Stimulated activated naive CD8-positive, alpha-beta T cell treated with anti-CD3 and anti-CD28 coated beads, Interleukin-15, amount 100 ng/mL, for 72 hours (primary cell): ENCODE measurements at regions not wholly inside any gene's neighbourhood (a gene's known extent, or its start where the extent isn't known, plus 50 kb on each side); places are given as distances from the start of the nearest gene placed in this dataset.

Source experiments
- ATAC-seq: fragments of 150-1000 bp; cut with Tn5 transposase; 2 replicates; pipeline ENCODE4 v1.10.0; 2021; ENCODE audit warnings: mild to moderate bottlenecking, moderate library complexity
- DNase-seq, 2 donors: peaks; one replicate each; pipeline ENCODE4 v3.0.0; 2021 to 2022
- H3K27ac Mint-ChIP-seq, 2 donors: one replicate each; pipeline ENCODE4 v1.8.0; 2022; ENCODE audit warnings: mild to moderate bottlenecking in 2 of 2, mixed read lengths in 2 of 2, moderate library complexity in 2 of 2
- H3K27me3 Mint-ChIP-seq: one replicate; pipeline ENCODE4 v1.8.0; 2022; ENCODE audit warnings: mixed read lengths
- H3K4me1 Mint-ChIP-seq: one replicate; pipeline ENCODE4 v1.8.0; 2022; ENCODE audit warnings: mild to moderate bottlenecking, mixed read lengths
- H3K4me3 Mint-ChIP-seq, 2 donors: one replicate each; pipeline ENCODE4 v1.8.0; 2022; ENCODE audit warnings: mild to moderate bottlenecking in 2 of 2, mixed read lengths in 2 of 2, moderate library complexity in 1 of 2
- H3K9me3 Mint-ChIP-seq, 2 donors: one replicate each; pipeline ENCODE4 v1.8.0; 2022; ENCODE audit warnings: mixed read lengths in 2 of 2

- ATAC-seq (no peak), DNase-seq (no peak)
- no peak overlapping the region for H3K27ac Mint-ChIP-seq
- H3K4me3 Mint-ChIP-seq, result no peak overlapping the region
- H3K9me3 Mint-ChIP-seq, result peaks cover 8 to 13% of the 10 kb centered on the region in 2 donors
- peaks cover 43% of the 10 kb centered on the region for H3K27me3 Mint-ChIP-seq
- H3K4me1 Mint-ChIP-seq, result no peaks in the 10 kb centered on the region
Observed at GRCh38 chr15:29911705-29912104, 89.4 kb upstream of the TJP1 start.

DNA sequence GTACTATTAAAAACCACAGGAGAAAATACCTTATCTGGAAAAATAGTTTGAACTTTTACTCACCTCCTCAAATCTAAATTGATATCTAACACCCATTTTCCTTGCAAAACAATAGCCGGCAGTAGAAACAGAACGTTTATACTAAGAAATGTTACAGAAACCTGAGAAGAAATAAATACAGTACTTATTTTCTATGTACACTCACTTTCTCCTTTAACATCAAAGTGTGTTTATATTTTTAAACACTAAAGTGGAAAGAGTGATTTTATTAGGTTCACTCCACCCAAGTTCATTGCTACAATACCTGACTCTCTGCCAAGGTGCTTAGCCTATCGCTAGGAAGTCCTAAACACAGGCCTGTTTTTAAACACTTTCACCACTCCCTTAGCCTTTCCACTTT is 87.8 kb upstream of the TJP1 start:
- H3K27me3 Mint-ChIP-seq, result peaks cover 43% of the 10 kb centered on the region
- no peak for ATAC-seq
- H3K9me3 Mint-ChIP-seq, result peaks cover 8 to 13% of the 10 kb centered on the region in 2 donors

DNA sequence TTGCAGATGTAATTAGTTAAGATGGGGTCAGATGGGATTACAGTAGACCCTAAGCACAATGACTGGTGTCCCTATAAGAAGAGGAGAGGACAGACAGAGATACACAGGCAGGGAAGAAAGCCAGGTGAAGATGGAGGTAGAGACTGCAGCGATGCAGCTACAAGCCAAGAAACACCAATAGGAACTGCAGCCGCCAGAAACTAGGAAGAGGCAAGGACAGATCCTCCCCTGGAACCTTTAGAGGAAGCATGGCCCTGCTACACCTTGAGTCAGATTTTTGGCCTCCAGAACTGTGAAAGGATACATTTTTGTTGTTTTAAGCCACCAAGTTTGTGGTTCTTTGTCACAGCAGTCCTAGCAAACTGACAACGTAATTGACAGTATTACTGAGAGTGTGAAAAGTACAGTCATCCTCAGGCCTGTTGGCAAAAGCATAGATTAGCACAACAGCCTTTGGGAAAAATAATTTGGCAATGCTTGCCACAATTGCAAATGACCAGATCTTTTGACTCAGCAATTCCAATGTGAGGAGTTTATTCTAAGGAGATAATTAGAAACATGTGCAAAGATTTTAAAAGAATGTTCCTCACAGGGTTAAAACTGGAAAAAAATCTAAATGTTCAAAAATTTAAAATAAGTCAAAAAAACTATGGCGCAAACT is 82.6 kb upstream of the TJP1 start:
- Mint-ChIP-seq H3K27ac (no peak overlapping the region), H3K27me3 (peaks cover 36% of the 10 kb centered on the region), H3K4me1 (no peaks in the 10 kb centered on the region), H3K4me3 (no peak overlapping the region), H3K9me3 (no peaks in the 10 kb centered on the region)
- no peak for ATAC-seq
- DNase-seq, result no peak

More for the DNA sequence above, 87.8 kb upstream of the TJP1 start:
- Mint-ChIP-seq H3K4me3 (no peak overlapping the region), H3K27ac (no peak overlapping the region), H3K4me1 (no peaks in the 10 kb centered on the region)
- DNase-seq, result no peak

GRCh38 chr15:29903785-29904464 is 81.7 kb upstream of the TJP1 start:
- Mint-ChIP-seq H3K9me3 (no peaks in the 10 kb centered on the region), H3K4me1 (no peaks in the 10 kb centered on the region), H3K27ac (no peak overlapping the region), H3K4me3 (no peak overlapping the region), H3K27me3 (peaks cover 38% of the 10 kb centered on the region)
- DNase-seq (no peak), ATAC-seq (no peak)

GRCh38 chr15:29903028-29903427 is 80.8 kb upstream of the TJP1 start:
- H3K27ac Mint-ChIP-seq, result no peak overlapping the region
- peaks cover 34% of the 10 kb centered on the region for H3K27me3 Mint-ChIP-seq
- DNase-seq, result no peak
- peaks cover 0 to 3% of the 10 kb centered on the region in 2 donors for H3K9me3 Mint-ChIP-seq
- no peak overlapping the region for H3K4me3 Mint-ChIP-seq
- no peak for ATAC-seq
- no peaks in the 10 kb centered on the region for H3K4me1 Mint-ChIP-seq

DNA sequence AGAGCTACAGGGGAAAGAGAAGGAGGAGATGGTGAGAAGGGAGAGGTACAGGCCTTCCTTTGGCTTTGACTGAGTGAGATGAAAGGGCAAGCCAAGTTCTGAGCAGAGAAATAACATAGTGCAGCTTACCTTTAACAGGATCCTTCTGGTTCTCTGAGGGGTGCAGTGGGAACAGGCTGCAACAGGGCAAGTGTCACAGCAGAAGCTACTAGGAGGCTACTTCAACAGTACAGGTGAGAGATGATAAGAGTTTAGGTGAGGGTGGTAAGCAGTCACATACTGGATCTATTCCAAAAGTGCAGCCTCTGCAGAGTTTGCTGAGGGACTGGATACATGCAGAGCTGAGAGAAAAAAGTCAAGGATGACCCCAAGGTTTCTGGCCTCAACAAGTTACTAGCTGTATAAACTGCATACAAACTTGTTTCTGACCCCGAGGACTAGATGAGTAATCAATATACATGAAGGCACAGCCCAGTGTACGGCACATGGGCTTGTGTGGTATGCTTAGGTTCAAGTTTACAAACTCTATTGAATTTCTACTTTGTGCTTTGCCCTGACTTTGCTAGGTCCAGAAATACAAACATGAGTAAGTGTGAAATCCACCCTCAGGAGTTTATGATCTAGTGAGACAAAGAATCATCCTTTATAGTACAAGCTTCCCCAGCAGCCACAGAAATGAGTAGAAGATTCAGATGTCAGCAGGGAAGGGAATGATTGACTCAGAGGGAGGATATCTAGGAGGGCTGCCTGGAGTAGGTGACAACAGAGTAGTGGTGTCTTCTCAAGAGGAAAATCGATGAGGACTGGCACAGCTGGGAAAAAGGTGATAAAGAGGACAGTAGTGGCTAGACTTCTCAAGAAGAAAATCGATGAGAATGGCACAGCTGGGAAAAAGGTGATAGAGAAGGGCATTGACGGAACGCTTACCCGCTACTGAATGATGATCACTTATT is 78.2 kb upstream of the TJP1 start:
- ATAC-seq (no peak), DNase-seq (no peak)
- peaks cover 3 to 24% of the 10 kb centered on the region in 2 donors for H3K9me3 Mint-ChIP-seq
- H3K4me3 Mint-ChIP-seq, result no peak overlapping the region
- H3K27me3 Mint-ChIP-seq, result peaks cover 38% of the 10 kb centered on the region
- H3K27ac Mint-ChIP-seq, result no peak overlapping the region
- no peaks in the 10 kb centered on the region for H3K4me1 Mint-ChIP-seq

DNA sequence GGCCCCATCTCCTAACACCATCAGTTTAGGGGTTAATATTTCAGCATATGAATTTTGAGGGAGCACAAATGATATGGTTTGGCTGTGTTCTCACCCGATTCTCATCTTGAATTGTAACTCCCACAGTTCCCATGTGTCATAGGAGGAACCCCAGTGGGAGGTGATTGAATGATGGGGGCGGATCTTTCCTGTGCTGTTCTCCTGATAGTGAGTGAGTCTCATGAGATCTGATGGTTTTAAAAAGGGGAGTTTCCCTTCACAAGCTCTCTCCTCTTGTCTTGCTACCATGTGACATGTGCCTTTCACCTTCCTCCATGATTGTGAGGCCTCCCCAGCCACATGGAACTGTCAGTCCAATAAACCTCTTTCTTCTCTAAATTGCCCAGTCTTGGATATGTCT is 73.8 kb upstream of the TJP1 start:
- ATAC-seq (no peak), DNase-seq (no peak)
- no peak overlapping the region for H3K4me3 Mint-ChIP-seq
- H3K27ac Mint-ChIP-seq, result no peak overlapping the region
- H3K27me3 Mint-ChIP-seq, result peaks cover 44% of the 10 kb centered on the region
- H3K9me3 Mint-ChIP-seq, result peaks cover 9 to 32% of the 10 kb centered on the region in 2 donors
- no peaks in the 10 kb centered on the region for H3K4me1 Mint-ChIP-seq

DNA sequence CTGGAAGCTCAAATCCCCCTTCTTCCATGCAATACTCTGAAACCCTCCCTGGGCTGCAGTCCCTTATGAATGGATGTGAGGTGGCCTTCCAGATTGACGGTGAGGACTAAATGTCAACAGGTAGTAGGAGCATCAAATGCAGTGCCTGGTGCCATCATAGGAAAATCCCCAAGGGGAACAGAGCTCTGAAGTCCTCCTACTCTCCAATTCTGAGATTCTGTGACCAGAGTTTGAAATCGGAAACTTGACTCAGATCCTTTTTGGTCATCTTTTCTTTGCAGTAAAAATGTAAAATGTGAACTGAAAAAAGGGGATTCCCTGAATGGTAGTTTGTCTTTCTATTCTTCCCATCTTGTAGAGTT is 68.8 kb upstream of the TJP1 start:
- peaks cover 9 to 13% of the 10 kb centered on the region in 2 donors for H3K9me3 Mint-ChIP-seq
- H3K4me1 Mint-ChIP-seq, result no peaks in the 10 kb centered on the region
- no peak overlapping the region for H3K4me3 Mint-ChIP-seq
- H3K27me3 Mint-ChIP-seq, result peaks cover 44% of the 10 kb centered on the region
- ATAC-seq (no peak), DNase-seq (no peak)
- no peak overlapping the region for H3K27ac Mint-ChIP-seq

DNA sequence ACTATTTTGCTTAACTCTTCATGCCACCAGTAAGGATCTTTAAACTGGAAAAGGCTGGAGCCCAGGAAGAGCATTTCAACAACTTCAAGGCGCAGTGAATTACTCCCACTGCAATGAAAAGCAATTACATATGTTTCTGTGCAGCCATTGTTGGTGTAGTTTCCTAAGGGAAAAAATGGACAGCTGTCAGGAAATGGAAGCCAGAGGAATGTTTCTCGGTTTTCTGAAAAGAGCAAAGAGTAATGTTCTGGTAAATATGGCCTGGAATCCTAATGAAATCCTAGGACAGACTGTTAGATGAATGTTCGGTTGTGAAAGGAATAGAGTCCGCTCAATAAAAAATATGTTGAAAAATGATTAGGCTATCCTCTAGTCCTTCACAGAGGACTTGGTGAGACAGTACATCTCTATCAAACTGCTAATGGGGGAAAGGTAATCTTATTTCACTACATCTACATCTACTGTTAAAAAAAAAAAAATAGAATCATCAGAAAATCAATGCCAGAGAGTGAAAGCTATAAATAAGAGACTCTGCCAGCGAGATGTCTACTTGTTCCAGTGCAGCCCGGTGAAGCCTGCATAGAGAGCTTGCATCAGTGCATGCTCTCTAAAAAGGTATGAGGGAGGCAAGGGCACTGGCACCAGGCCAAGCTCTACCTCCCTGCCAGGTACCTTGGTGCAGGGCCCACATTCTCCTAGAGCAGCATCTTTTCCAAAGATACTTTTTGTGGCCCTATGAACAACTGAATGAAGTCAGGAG is 68.2 kb upstream of the TJP1 start:
- no peaks in the 10 kb centered on the region for H3K4me1 Mint-ChIP-seq
- DNase-seq (no peak), ATAC-seq (no peak)
- H3K9me3 Mint-ChIP-seq, result peaks cover 6 to 8% of the 10 kb centered on the region in 2 donors
- H3K4me3 Mint-ChIP-seq, result no peak overlapping the region
- no peak overlapping the region for H3K27ac Mint-ChIP-seq
- H3K27me3 Mint-ChIP-seq, result peaks cover 49% of the 10 kb centered on the region

DNA sequence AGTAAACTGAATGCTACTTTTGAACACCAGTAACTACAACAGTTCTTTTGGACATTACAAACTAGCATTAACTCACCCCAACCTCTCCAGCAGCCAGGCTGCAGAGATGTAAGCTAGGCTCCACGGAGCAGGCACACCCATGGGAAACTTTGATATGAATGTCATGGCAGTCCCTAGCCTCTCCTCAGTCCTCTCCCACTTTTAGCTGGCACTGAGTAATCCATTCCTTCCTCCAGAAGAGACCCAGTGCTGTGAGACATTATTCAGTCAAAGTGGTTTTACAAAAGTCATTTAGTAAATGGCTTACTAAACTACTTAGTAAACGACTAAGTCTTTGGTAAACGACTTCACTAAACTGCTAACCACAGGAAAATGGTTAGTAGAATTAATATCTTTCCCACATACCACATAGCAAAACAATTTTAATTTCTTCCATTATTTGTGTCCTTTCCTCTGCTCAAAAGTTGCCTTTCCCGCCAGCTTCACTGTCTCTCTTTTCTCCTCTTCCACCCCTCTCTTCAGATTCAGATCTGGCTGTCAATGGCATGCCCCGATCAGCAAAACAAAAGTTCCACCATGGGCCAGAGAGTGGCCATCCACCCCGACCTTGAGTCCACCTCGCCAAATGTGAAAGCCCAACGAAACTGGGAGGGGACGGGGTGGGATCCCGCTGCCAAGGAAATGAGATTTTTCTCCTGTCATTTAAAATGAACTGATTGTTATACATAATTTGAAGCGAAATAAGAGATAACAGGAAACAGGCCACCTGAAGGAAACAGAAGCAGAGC is 67.5 kb upstream of the TJP1 start:
- H3K9me3 Mint-ChIP-seq, result peaks cover 0 to under 1% of the 10 kb centered on the region in 2 donors

DNA sequence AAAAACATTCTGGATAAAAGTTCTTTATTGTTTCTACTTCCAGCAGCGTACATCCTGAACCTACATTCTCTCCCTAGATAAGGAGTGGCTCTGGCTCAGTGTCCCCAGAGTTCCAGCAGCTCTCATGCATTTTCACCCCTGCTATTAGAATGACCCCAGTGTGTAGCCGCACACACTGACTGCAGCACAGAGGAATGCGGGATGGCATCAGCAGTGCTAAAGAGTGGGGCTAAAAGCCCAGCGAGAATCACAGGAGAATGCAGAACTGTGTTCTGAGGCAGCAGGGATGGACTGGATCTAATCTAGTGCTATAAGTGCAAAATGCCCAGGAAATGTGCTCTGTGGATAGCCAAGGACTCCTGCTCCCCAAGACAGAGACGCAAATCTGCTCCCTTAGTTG is 66.4 kb upstream of the TJP1 start:
- DNase-seq, result no peak
- Mint-ChIP-seq H3K4me3 (no peak overlapping the region), H3K27ac (no peak overlapping the region), H3K4me1 (no peaks in the 10 kb centered on the region), H3K9me3 (no peaks in the 10 kb centered on the region), H3K27me3 (peaks cover 60% of the 10 kb centered on the region)
- no peak for ATAC-seq

More for the DNA sequence above, 67.5 kb upstream of the TJP1 start:
- no peaks in the 10 kb centered on the region for H3K4me1 Mint-ChIP-seq
- H3K27ac Mint-ChIP-seq, result no peak overlapping the region
- no peak overlapping the region for H3K4me3 Mint-ChIP-seq
- peaks cover 49% of the 10 kb centered on the region for H3K27me3 Mint-ChIP-seq
- DNase-seq (no peak), ATAC-seq (no peak)

DNA sequence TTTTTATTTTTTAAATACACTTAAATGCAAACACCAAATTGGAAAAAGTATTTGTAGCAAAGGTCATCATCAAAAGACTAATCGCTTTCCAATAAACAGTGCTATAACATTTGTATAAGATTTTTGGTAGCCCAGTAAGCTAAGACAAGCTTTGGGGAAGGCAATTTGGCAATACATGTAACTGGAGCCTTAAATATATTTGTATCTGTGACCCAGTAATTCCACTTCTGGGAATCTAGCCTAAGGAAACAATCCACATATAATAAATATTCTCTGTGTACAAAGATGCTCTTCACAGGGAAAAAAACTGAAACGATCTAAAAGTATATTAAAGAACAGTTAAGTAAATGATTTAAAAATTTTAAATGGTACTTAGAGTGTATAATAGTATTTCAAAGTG is 65.5 kb upstream of the TJP1 start:
- DNase-seq, result no peak
- Mint-ChIP-seq H3K27me3 (peaks cover 60% of the 10 kb centered on the region), H3K27ac (no peak overlapping the region), H3K9me3 (no peaks in the 10 kb centered on the region), H3K4me1 (no peaks in the 10 kb centered on the region), H3K4me3 (no peak overlapping the region)
- ATAC-seq, result no peak

- H3K27me3 Mint-ChIP-seq, result peaks cover 59% of the 10 kb centered on the region
- no peak for ATAC-seq
Observed at GRCh38 chr15:29885183-29885582, 62.9 kb upstream of the TJP1 start.

DNA sequence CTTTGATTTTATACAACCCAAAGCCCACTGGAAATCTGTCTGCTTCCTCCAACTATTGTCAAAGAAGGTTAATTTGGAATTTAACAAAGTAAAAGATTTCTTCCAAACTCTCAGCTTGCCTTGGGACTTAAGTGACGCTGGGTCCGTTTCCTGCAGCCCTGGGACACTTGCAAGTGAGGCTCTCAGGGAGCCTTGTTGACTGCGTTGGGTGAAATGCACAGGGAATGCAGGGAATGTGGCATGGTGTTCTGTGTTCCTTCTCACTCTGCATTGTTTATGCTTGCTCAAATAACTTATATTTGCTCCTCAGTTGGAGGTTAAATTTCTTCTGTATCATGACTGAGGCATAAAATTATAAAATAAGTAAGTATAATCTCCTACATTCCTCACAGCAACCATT is 60.9 kb upstream of the TJP1 start:
- Mint-ChIP-seq H3K27ac (no peak overlapping the region), H3K9me3 (no peaks in the 10 kb centered on the region), H3K27me3 (peaks cover 56% of the 10 kb centered on the region), H3K4me3 (no peak overlapping the region), H3K4me1 (no peaks in the 10 kb centered on the region)
- DNase-seq, result no peak
- ATAC-seq, result no peak

More at GRCh38 chr15:29885183-29885582, 62.9 kb upstream of the TJP1 start:
- no peaks in the 10 kb centered on the region for H3K4me1 Mint-ChIP-seq
- H3K9me3 Mint-ChIP-seq, result no peaks in the 10 kb centered on the region
- no peak for DNase-seq
- H3K27ac Mint-ChIP-seq, result no peak overlapping the region
- H3K4me3 Mint-ChIP-seq, result no peak overlapping the region

- Mint-ChIP-seq H3K4me1 (no peaks in the 10 kb centered on the region), H3K27me3 (peaks cover 45% of the 10 kb centered on the region), H3K4me3 (no peak overlapping the region), H3K9me3 (no peaks in the 10 kb centered on the region), H3K27ac (no peak overlapping the region)
- no peak for DNase-seq
- no peak for ATAC-seq
Observed at GRCh38 chr15:29880886-29881285, 58.6 kb upstream of the TJP1 start.
